ENCODE measurements at regions not wholly inside any gene's neighbourhood (a gene's known extent, or its start where the extent isn't known, plus 50 kb on each side); places are given as distances from the start of the nearest gene placed in this dataset.

GRCh38 chr2:204272089-204272488 lies 273.2 kb upstream of the PARD3B start:
- no peak for TF ChIP-seq POLR2AphosphoS5 (IDR thresholded peaks at IDR 0.05)
- TF ChIP-seq, protein P1, sequence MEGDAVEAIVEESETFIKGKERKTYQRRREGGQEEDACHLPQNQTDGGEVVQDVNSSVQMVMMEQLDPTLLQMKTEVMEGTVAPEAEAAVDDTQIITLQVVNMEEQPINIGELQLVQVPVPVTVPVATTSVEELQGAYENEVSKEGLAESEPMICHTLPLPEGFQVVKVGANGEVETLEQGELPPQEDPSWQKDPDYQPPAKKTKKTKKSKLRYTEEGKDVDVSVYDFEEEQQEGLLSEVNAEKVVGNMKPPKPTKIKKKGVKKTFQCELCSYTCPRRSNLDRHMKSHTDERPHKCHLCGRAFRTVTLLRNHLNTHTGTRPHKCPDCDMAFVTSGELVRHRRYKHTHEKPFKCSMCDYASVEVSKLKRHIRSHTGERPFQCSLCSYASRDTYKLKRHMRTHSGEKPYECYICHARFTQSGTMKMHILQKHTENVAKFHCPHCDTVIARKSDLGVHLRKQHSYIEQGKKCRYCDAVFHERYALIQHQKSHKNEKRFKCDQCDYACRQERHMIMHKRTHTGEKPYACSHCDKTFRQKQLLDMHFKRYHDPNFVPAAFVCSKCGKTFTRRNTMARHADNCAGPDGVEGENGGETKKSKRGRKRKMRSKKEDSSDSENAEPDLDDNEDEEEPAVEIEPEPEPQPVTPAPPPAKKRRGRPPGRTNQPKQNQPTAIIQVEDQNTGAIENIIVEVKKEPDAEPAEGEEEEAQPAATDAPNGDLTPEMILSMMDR (IDR thresholded peaks at IDR 0.05): no peak
- TF ChIP-seq POLR2A (IDR thresholded peaks at IDR 0.05): no peak

Data from stomach (tissue), 4 donors.